Trophoblast cell (in vitro differentiated cells and primary cell): ENCODE measurements at regions not wholly inside any gene's neighbourhood (a gene's known extent, or its start where the extent isn't known, plus 50 kb on each side); places are given as distances from the start of the nearest gene placed in this dataset.

Source experiments
- DNase-seq, 2 donors: peaks; one replicate each; pipeline ENCODE4 v3.0.0-alpha.2; 2016
- H2AFZ ChIP-seq: 2 replicates; pipeline ENCODE4 v1.6.1; 2013; ENCODE audit warnings: low read length, moderate library complexity, mild to moderate bottlenecking; ENCODE audit not compliant: insufficient read depth, poor library complexity
- H2AK5ac ChIP-seq: 2 replicates; pipeline ENCODE4 v1.6.1; 2013; ENCODE audit warnings: mild to moderate bottlenecking, low read length
- H2BK120ac ChIP-seq: 2 replicates; pipeline ENCODE4 v1.6.1; 2013; ENCODE audit warnings: low read length, mild to moderate bottlenecking, moderate library complexity; ENCODE audit not compliant: insufficient read depth, poor library complexity
- H2BK12ac ChIP-seq: 2 replicates; pipeline ENCODE4 v1.6.1; 2013; ENCODE audit warnings: mild to moderate bottlenecking, low read length, moderate library complexity
- H2BK5ac ChIP-seq: 2 replicates; pipeline ENCODE4 v1.6.1; 2013; ENCODE audit warnings: low read length, low read depth, moderate library complexity, mild to moderate bottlenecking; ENCODE audit not compliant: poor library complexity
- H3K14ac ChIP-seq: 2 replicates; pipeline ENCODE4 v1.6.1; 2013; ENCODE audit warnings: mild to moderate bottlenecking, low read length
- H3K18ac ChIP-seq: 2 replicates; pipeline ENCODE4 v1.6.1; 2013; ENCODE audit warnings: mild to moderate bottlenecking, low read length
- H3K23ac ChIP-seq: 2 replicates; pipeline ENCODE4 v1.6.1; 2013; ENCODE audit warnings: low read length
- H3K27ac ChIP-seq: 2 replicates; pipeline ENCODE4 v1.5.1; 2013; ENCODE audit warnings: low read depth, mild to moderate bottlenecking, inconsistent platforms, low read length, moderate library complexity
- H3K27me3 ChIP-seq: 2 replicates; pipeline ENCODE4 v1.6.1; 2013; ENCODE audit warnings: inconsistent platforms, mild to moderate bottlenecking, low read length, moderate library complexity; ENCODE audit not compliant: insufficient read depth
- H3K36me3 ChIP-seq, 2 experiments: 1 replicate in 1 of 2; 2 replicates in 1 of 2; pipeline ENCODE4 v1.6.1; 2013; ENCODE audit warnings: low read length in 2 of 2, mild to moderate bottlenecking in 2 of 2, moderate library complexity in 1 of 2; ENCODE audit not compliant: insufficient read depth in 2 of 2, control insufficient read depth in 1 of 2
- H3K4ac ChIP-seq: 2 replicates; pipeline ENCODE4 v1.6.1; 2013; ENCODE audit warnings: low read depth, mild to moderate bottlenecking, low read length, moderate library complexity
- H3K4me1 ChIP-seq, 2 experiments: 1 replicate in 1 of 2; 2 replicates in 1 of 2; pipeline ENCODE4 v1.6.1; 2013; ENCODE audit warnings: low read length in 2 of 2, mild to moderate bottlenecking in 2 of 2, moderate library complexity in 1 of 2; ENCODE audit not compliant: insufficient read depth in 2 of 2, control insufficient read depth in 1 of 2
- H3K4me2 ChIP-seq: 2 replicates; pipeline ENCODE4 v1.6.1; 2013; ENCODE audit warnings: inconsistent platforms, mild to moderate bottlenecking, low read length, moderate library complexity
- H3K4me3 ChIP-seq: 2 replicates; pipeline ENCODE4 v1.5.1; 2013; ENCODE audit warnings: mild to moderate bottlenecking, low read depth, low read length, inconsistent platforms
- H3K79me1 ChIP-seq: one replicate; pipeline ENCODE4 v1.6.1; 2013; ENCODE audit warnings: low read length
- H3K79me2 ChIP-seq: 2 replicates; pipeline ENCODE4 v1.6.1; 2013; ENCODE audit warnings: low read length, mild to moderate bottlenecking; ENCODE audit not compliant: control insufficient read depth, insufficient read depth, poor library complexity
- H3K9ac ChIP-seq: 2 replicates; pipeline ENCODE4 v1.6.1; 2013; ENCODE audit warnings: mild to moderate bottlenecking, low read length
- H3K9me3 ChIP-seq: 2 replicates; pipeline ENCODE4 v1.6.1; 2013; ENCODE audit warnings: low read depth, mild to moderate bottlenecking, control low read depth, inconsistent platforms, low read length; ENCODE audit not compliant: insufficient read depth
- H4K12ac ChIP-seq: 2 replicates; pipeline ENCODE4 v1.6.1; 2013; ENCODE audit warnings: low read depth, mild to moderate bottlenecking, low read length, moderate library complexity
- H4K8ac ChIP-seq: 2 replicates; pipeline ENCODE4 v1.6.1; 2013; ENCODE audit warnings: low read depth, mild to moderate bottlenecking, low read length, moderate library complexity
- H4K91ac ChIP-seq: one replicate; pipeline ENCODE4 v1.6.1; 2013; ENCODE audit warnings: low read depth, mild to moderate bottlenecking, low read length, moderate library complexity
- WGBS: extraction: QIAGEN DNeasy Blood & Tissue Kit; methylation state at CpG from one replicate; pipeline ENCODE4 v1.1.7; 2013; ENCODE audit warnings: missing lambda C conversion rate; ENCODE audit not compliant: insufficient read length, insufficient coverage; ENCODE audit errors: extremely low coverage; 5-methylcytosine and 5-hydroxymethylcytosine counted together

- Histone ChIP-seq H3K27me3 (no peaks in the 10 kb centered on the region), H3K14ac (no peak overlapping the region), H3K9ac (no peak overlapping the region), H3K4me3 (no peak overlapping the region), H3K4me2 (no peak overlapping the region), H4K91ac (no peak overlapping the region), H3K9me3 (peaks cover 2% of the 10 kb centered on the region), H3K23ac (no peak overlapping the region), H3K79me1 (no peaks in the 10 kb centered on the region), H3K27ac (no peak overlapping the region), H3K79me2 (no peaks in the 10 kb centered on the region), H3K4me1 (no peaks in the 10 kb centered on the region), H4K8ac (no peak overlapping the region), H3K4ac (no peak overlapping the region), H2BK120ac (no peak overlapping the region), H3K18ac (no peak overlapping the region), H3K36me3 (no peaks in the 10 kb centered on the region), H2BK5ac (no peak overlapping the region), H4K12ac (no peak overlapping the region), H2AFZ (no peak overlapping the region), H2AK5ac (no peak overlapping the region), H2BK12ac (no peak overlapping the region)
- DNase-seq = no peak
- no CpG with 5 or more reads among the region's 1 CpG for WGBS
Measured at GRCh38 chr13:71054358-71054757, 812.6 kb downstream of the DACH1 start.

GRCh38 chr13:71051573-71051972 is 815.4 kb downstream of the DACH1 start:
- no peaks in the 10 kb centered on the region for H3K4me1 ChIP-seq
- no peak overlapping the region for H2BK12ac ChIP-seq
- H4K91ac ChIP-seq = no peak overlapping the region
- H2BK5ac ChIP-seq = no peak overlapping the region
- H3K4me2 ChIP-seq = no peak overlapping the region
- H3K4ac ChIP-seq = no peak overlapping the region
- no peaks in the 10 kb centered on the region for H3K36me3 ChIP-seq
- H3K27me3 ChIP-seq = no peaks in the 10 kb centered on the region
- WGBS = no CpG with 5 or more reads among the region's 2 CpGs
- no peak overlapping the region for H3K23ac ChIP-seq
- DNase-seq = no peak
- H3K18ac ChIP-seq = no peak overlapping the region
- H2AFZ ChIP-seq = no peak overlapping the region
- H3K79me1 ChIP-seq = no peaks in the 10 kb centered on the region
- no peaks in the 10 kb centered on the region for H3K79me2 ChIP-seq
- H2BK120ac ChIP-seq = no peak overlapping the region
- H3K9me3 ChIP-seq = peaks cover 2% of the 10 kb centered on the region
- H4K12ac ChIP-seq = no peak overlapping the region
- H2AK5ac ChIP-seq = no peak overlapping the region
- no peak overlapping the region for H3K4me3 ChIP-seq
- H4K8ac ChIP-seq = no peak overlapping the region
- H3K9ac ChIP-seq = no peak overlapping the region
- no peak overlapping the region for H3K27ac ChIP-seq
- H3K14ac ChIP-seq = no peak overlapping the region

GRCh38 chr13:71046360-71047079 is 820.5 kb downstream of the DACH1 start:
- no peak overlapping the region for H2BK12ac ChIP-seq
- H4K12ac ChIP-seq = no peak overlapping the region
- H3K18ac ChIP-seq = no peak overlapping the region
- H3K4ac ChIP-seq = no peak overlapping the region
- no peak overlapping the region for H4K91ac ChIP-seq
- no peak overlapping the region for H2BK120ac ChIP-seq
- no peak overlapping the region for H3K14ac ChIP-seq
- no peaks in the 10 kb centered on the region for H3K27me3 ChIP-seq
- H3K9ac ChIP-seq = no peak overlapping the region
- no peak overlapping the region for H2BK5ac ChIP-seq
- H3K27ac ChIP-seq = no peak overlapping the region
- H2AK5ac ChIP-seq = no peak overlapping the region
- no peaks in the 10 kb centered on the region for H3K79me1 ChIP-seq
- H3K4me3 ChIP-seq = no peak overlapping the region
- no peak overlapping the region for H2AFZ ChIP-seq
- no peak overlapping the region for H4K8ac ChIP-seq
- no peaks in the 10 kb centered on the region for H3K4me1 ChIP-seq
- H3K79me2 ChIP-seq = no peaks in the 10 kb centered on the region
- DNase-seq = no peak
- no peaks in the 10 kb centered on the region for H3K9me3 ChIP-seq
- WGBS = no CpG with 5 or more reads among the region's 2 CpGs
- H3K4me2 ChIP-seq = no peak overlapping the region
- no peak overlapping the region for H3K23ac ChIP-seq
- H3K36me3 ChIP-seq = no peaks in the 10 kb centered on the region

- no peaks in the 10 kb centered on the region for H3K36me3 ChIP-seq
- no peaks in the 10 kb centered on the region for H3K79me1 ChIP-seq
- H3K27ac ChIP-seq = no peak overlapping the region
- no peak overlapping the region for H3K9ac ChIP-seq
- H3K14ac ChIP-seq = no peak overlapping the region
- no peak overlapping the region for H3K4me3 ChIP-seq
- no peak overlapping the region for H2BK12ac ChIP-seq
- no peaks in the 10 kb centered on the region for H3K9me3 ChIP-seq
- no peaks in the 10 kb centered on the region for H3K79me2 ChIP-seq
- no peaks in the 10 kb centered on the region for H3K27me3 ChIP-seq
- H2BK120ac ChIP-seq = no peak overlapping the region
- no peak overlapping the region for H3K23ac ChIP-seq
- H2BK5ac ChIP-seq = no peak overlapping the region
- no peak overlapping the region for H4K8ac ChIP-seq
- no peak overlapping the region for H3K18ac ChIP-seq
- no peak overlapping the region for H3K4me2 ChIP-seq
- H4K91ac ChIP-seq = no peak overlapping the region
- H4K12ac ChIP-seq = no peak overlapping the region
- H3K4me1 ChIP-seq = no peaks in the 10 kb centered on the region
- no peak overlapping the region for H3K4ac ChIP-seq
- H2AFZ ChIP-seq = no peak overlapping the region
- no peak for DNase-seq
- H2AK5ac ChIP-seq = no peak overlapping the region
Measured at GRCh38 chr13:71045101-71045500, 821.9 kb downstream of the DACH1 start.
